Ovary (tissue), 7 donors: ENCODE measurements at regions not wholly inside any gene's neighbourhood (a gene's known extent, or its start where the extent isn't known, plus 50 kb on each side); places are given as distances from the start of the nearest gene placed in this dataset.

ENCODE experiments used
- DNase-seq, 5 donors: peaks; one replicate each; pipeline ENCODE4 v3.0.0-alpha.2; 2019 to 2020
- H3K27ac ChIP-seq, 2 donors: fragments of 200-600 bp; one replicate each; pipeline versions ENCODE4 v1.5.1 to v1.8.0; 2019 to 2022
- H3K27me3 ChIP-seq: fragments of 200-600 bp; one replicate; pipeline ENCODE4 v1.8.0; 2022
- H3K36me3 ChIP-seq: fragments of 200-600 bp; sonication (generic); one replicate; pipeline ENCODE4 v1.5.1; 2019
- H3K4me1 ChIP-seq: one replicate; pipeline ENCODE4 v1.8.1; 2013; ENCODE audit warnings: mild to moderate bottlenecking, moderate library complexity; ENCODE audit not compliant: insufficient read depth
- H3K4me3 ChIP-seq: fragments of 200-600 bp; sonication (generic); one replicate; pipeline ENCODE4 v1.5.1; 2017
- H3K9me3 ChIP-seq, 2 donors: fragments of 200-600 bp in 1 of 2; sonication (generic) in 1 of 2; one replicate each; pipeline versions ENCODE4 v1.5.1 to v1.8.1; 2013 to 2019; ENCODE audit warnings: mild to moderate bottlenecking in 1 of 2, moderate library complexity in 1 of 2
- CTCF ChIP-seq, 3 donors: fragments of 450-650 bp in 2 of 3; fragments of 200-600 bp in 1 of 3; IDR thresholded peaks; one replicate each; pipeline versions ENCODE4 v1.5.1 to v1.8.0; 2016 to 2022; ENCODE audit warnings: antibody characterized with exemption in 3 of 3, mild to moderate bottlenecking in 1 of 3
- EP300 ChIP-seq: sonication (generic); formaldehyde crosslinking; IDR thresholded peaks from one replicate; pipeline ENCODE4 v1.6.1; 2017; ENCODE audit warnings: antibody characterized with exemption
- POLR2A ChIP-seq: fragments of 450-650 bp; IDR thresholded peaks from one replicate; pipeline ENCODE4 v1.6.1; 2017; ENCODE audit warnings: antibody characterized with exemption, mild to moderate bottlenecking, moderate library complexity
- WGBS, 3 donors: extraction: QIAGEN DNeasy Blood & Tissue Kit in 1 of 3; methylation state at CpG; one replicate each; pipeline versions ENCODE4 v1.1.5 to v1.1.7; 2013 to 2017; 5-methylcytosine and 5-hydroxymethylcytosine counted together
- intact Hi-C, 4 donors: fragments of 100-400 bp; cut with DNase I; formaldehyde crosslinking; loops; one replicate each; pipeline versions ENCODE4 v1.11.0 to v1.15.1; 2022 to 2023
- donor health status: DM: no; HTN: no; CAD: no; lungs with moderate emphysema.
- donor health status: DM: no; HTN: no; CAD: no.
- donor health status: Bipolar disorder and iron deficiency.
- donor health status: DM: no; HTN: no; CAD: no.
- donor health status: DM: yes; HTN: yes; CAD: no.

GRCh38 chr7:130881091-130881798 is 147.2 kb upstream of the KLF14 start:
- DNase-seq: no peak
- intact Hi-C loops: no loop called here
- Histone ChIP-seq H3K36me3 (no peaks in the 10 kb centered on the region), H3K4me1 (peaks cover 2% of the 10 kb centered on the region), H3K4me3 (no peak overlapping the region), H3K9me3 (no peaks in the 10 kb centered on the region), H3K27me3 (no peaks in the 10 kb centered on the region), H3K27ac (no peak overlapping the region)
- 69 to 71% (median 71%) methylated on average over 3 of the region's 3 CpGs for WGBS, 3 donors
- no peak for TF ChIP-seq EP300
- no peak for TF ChIP-seq CTCF (IDR thresholded peaks at IDR 0.05)
- TF ChIP-seq POLR2A: no peak

DNA sequence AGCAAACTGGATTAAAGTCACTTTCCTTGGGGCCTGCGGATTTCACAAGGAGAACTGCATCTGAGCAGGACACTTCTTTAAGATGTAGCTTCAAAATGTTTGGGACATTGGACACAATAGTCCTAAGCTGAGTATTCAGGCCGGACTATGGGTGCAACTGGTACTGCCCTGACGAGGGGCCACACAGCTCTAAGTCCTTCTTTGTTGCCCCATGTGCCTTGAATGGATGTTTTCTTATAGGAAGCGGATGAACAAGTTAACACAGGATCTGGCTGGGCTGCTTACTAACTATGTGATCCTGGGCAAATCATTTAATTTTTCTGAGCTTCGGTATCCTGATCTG is 147.8 kb upstream of the KLF14 start:
- no peak for DNase-seq
- Histone ChIP-seq H3K9me3 (no peaks in the 10 kb centered on the region), H3K4me1 (no peaks in the 10 kb centered on the region), H3K27ac (no peak overlapping the region), H3K4me3 (no peak overlapping the region), H3K36me3 (no peaks in the 10 kb centered on the region), H3K27me3 (no peaks in the 10 kb centered on the region)
- intact Hi-C loops: no loop called here
- 94 to 96% (median 94%) methylated on average over 5 of the region's 5 CpGs for WGBS, 3 donors
- TF ChIP-seq POLR2A: no peak
- TF ChIP-seq EP300: no peak
- TF ChIP-seq CTCF (IDR thresholded peaks at IDR 0.05): no peak

DNA sequence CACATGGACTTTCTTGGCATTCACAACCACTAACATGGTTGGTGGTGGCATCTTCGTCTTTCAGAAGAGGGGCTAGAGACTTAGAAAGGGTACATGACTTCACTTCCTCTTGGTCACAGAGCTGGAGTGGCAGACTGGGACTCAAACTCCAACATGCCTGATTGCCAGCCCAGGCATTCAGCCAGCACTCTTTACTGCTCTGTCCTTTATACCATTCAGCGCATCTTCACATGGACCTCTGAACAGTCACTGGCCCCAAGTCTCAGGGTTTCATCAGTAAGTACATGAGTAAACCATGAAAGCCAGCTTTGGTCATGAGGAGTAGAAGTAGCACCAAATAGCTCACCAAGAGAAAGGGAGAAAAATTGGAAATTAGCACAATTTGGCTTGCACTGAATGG is 148.4 kb upstream of the KLF14 start:
- no peaks in the 10 kb centered on the region for H3K27me3 ChIP-seq
- H3K9me3 ChIP-seq: no peaks in the 10 kb centered on the region
- no peaks in the 10 kb centered on the region for H3K36me3 ChIP-seq
- no peak for DNase-seq
- no peaks in the 10 kb centered on the region for H3K4me1 ChIP-seq
- WGBS, 3 donors: 72 to 93% (median 86%) methylated on average over 2 of the region's 2 CpGs
- no peak for TF ChIP-seq CTCF (IDR thresholded peaks at IDR 0.05)
- TF ChIP-seq EP300: no peak
- TF ChIP-seq POLR2A: no peak
- no peak overlapping the region for H3K4me3 ChIP-seq
- no peak overlapping the region for H3K27ac ChIP-seq
- intact Hi-C loops: no loop called here

DNA sequence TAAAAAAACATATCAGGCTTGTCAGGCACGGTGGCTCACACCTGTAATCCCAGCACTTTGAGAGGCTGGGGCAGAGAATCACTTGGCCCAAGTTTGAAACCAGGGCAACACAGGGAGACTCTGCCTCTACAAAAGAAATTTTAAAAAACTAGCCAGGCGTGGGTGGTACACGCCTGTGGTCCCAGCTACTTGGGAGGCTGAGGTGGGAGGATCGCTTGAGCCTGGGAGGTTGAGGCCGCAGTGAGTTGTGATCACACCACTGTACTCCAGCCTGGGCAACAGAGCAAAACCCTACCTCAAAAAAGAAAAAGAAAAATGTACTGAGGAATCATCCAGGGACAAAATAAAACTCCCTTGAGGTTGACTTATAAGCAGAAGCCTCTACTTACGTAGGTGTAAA is 149.9 kb upstream of the KLF14 start:
- Histone ChIP-seq H3K27me3 (no peaks in the 10 kb centered on the region), H3K36me3 (no peaks in the 10 kb centered on the region), H3K4me3 (no peak overlapping the region), H3K27ac (no peak overlapping the region), H3K4me1 (peaks cover 5% of the 10 kb centered on the region), H3K9me3 (no peaks in the 10 kb centered on the region)
- no peak for TF ChIP-seq EP300
- no peak for TF ChIP-seq CTCF (IDR thresholded peaks at IDR 0.05)
- TF ChIP-seq POLR2A: no peak
- WGBS, 3 donors: 91 to 95% (median 93%) methylated on average over 6 of the region's 6 CpGs
- no peak for DNase-seq
- intact Hi-C loops: no loop called here
